Ammon's horn (tissue), 1 donor: ENCODE measurements at regions not wholly inside any gene's neighbourhood (a gene's known extent, or its start where the extent isn't known, plus 50 kb on each side); places are given as distances from the start of the nearest gene placed in this dataset.

ENCODE experiments used
- DNase-seq: peaks from one replicate; pipeline ENCODE4 v3.0.0-alpha.2; 2016; ENCODE audit warnings: low spot score

GRCh38 chr5:77157732-77158532 lies 52.5 kb upstream of the PDE8B start:
- DNase-seq = no peak

GRCh38 chr5:77156379-77156778 lies 54.1 kb upstream of the PDE8B start:
- peak; percentile 70 for DNase-seq

- DNase-seq = no peak
Observed at GRCh38 chr5:77155179-77155785, 55.2 kb upstream of the PDE8B start.

- no peak for DNase-seq
Observed at GRCh38 chr5:77152441-77152840, 58.0 kb upstream of the PDE8B start.

GRCh38 chr5:77151501-77151900 lies 59.0 kb upstream of the PDE8B start:
- no peak for DNase-seq

- DNase-seq = no peak
Observed at GRCh38 chr5:77146896-77147295, 59.8 kb upstream of the ZBED3 start.

GRCh38 chr5:77145666-77146065 lies 58.6 kb upstream of the ZBED3 start:
- DNase-seq = no peak

- DNase-seq = no peak
Observed at GRCh38 chr5:77144837-77145139, 57.7 kb upstream of the ZBED3 start.

GRCh38 chr5:77143998-77144836 lies 57.1 kb upstream of the ZBED3 start:
- peak; percentile 96 for DNase-seq

- no peak for DNase-seq
Observed at GRCh38 chr5:77140350-77140749, 53.3 kb upstream of the ZBED3 start.

- DNase-seq = peak; percentile 51
Observed at GRCh38 chr5:77139001-77139400, 51.9 kb upstream of the ZBED3 start.
